ENCODE measurements at regions not wholly inside any gene's neighbourhood (a gene's known extent, or its start where the extent isn't known, plus 50 kb on each side); places are given as distances from the start of the nearest gene placed in this dataset.
"Not testable (repeated sequence)": the region's sequence is repeated elsewhere in the genome, so short reads cannot be mapped to it uniquely, and the experiment has no call there.

DNA sequence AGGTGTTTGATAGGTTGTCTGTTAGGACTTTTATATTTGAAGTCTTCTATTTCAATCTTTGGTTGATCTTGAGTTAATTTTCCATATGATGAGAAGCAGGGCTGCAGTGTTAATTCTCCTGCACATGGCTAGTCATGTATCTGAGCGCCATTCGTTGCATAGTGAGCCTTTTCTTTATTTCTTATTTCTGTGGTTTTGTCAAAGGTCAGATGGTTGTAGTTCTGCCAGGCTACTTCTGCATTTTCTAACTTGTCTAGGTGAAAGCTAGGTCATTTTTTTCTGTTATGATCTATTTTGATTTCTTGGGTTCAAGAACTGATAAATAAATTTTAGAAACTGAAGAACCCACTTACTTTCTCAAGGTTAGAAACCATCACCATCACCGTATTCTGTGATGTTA lies 56.7 kb downstream of the CCDC74A start:
- Mint-ChIP-seq H3K9me3 (no peaks in the 10 kb centered on the region), H3K27me3 (ENCODE audit: low read depth) (peaks cover 32% of the 10 kb centered on the region), H3K36me3 (ENCODE audit: insufficient read depth) (no peaks in the 10 kb centered on the region), H3K4me3 (no peak overlapping the region), H3K4me1 (ENCODE audit: low read depth) (no peaks in the 10 kb centered on the region)
- DNase-seq, result no peak
- no peak for ATAC-seq

DNA sequence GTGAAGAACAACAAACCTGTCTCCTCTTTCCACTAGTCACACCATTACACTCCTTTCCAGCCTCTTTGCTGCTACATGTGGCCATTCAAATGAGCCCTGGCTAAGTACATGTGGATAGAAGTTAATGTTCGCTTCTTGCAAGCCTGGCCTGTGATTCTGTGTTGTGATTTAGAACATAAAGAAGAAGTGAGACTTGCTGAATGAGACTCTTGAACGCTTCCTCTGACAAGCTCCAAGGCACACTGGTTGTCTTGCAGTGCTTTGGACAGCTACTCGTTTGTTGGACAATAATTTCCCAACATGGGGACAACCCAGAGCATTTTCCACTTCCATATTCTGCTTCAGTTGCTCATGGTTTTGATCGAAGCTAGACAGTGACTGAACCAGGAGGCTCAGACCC lies 57.3 kb downstream of the CCDC74A start:
- no peaks in the 10 kb centered on the region for H3K4me1 Mint-ChIP-seq (ENCODE audit: low read depth)
- H3K27me3 Mint-ChIP-seq (ENCODE audit: low read depth), result peaks cover 30% of the 10 kb centered on the region
- ATAC-seq (no peak), DNase-seq (no peak)
- no peaks in the 10 kb centered on the region for H3K36me3 Mint-ChIP-seq (ENCODE audit: insufficient read depth)
- H3K4me3 Mint-ChIP-seq, result no peak overlapping the region
- H3K9me3 Mint-ChIP-seq, result no peaks in the 10 kb centered on the region

DNA sequence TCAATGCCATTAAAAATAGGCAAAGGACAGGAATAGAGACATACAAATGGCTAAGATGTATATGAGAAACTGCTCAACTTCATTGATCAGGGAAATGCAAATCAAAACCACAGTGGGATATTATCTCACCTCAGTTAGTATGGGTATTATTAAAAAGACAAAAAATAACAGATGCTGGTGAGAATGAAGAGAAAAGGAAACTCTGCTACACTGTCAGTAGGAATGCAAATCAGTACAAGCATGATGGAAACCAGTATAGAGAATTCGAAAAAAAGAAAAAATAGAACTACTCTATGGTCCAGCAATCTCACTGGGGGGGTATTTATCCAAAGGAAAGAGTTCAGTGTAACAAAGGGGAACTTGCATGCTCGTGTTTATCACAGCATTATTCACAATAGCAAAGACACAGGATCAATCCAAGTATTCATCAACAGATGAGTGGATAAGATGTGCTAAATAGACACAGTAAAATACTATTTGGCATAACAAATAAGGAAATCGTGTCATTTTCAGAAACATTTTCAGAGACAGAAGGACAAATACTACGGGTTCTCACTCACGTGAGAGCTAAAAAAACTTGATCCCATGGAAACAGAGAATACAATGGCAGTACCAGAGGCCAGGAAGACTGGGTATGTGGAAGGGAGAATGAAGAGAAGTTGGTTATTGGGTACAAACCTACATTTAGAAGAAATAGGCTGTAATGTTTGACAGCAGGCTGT lies 60.6 kb downstream of the CCDC74A start:
- no peak for ATAC-seq
- no peak overlapping the region for H3K4me3 Mint-ChIP-seq
- no peaks in the 10 kb centered on the region for H3K9me3 Mint-ChIP-seq
- H3K4me1 Mint-ChIP-seq (ENCODE audit: low read depth), result no peaks in the 10 kb centered on the region
- H3K27me3 Mint-ChIP-seq (ENCODE audit: low read depth), result peaks cover 21% of the 10 kb centered on the region
- no peaks in the 10 kb centered on the region for H3K36me3 Mint-ChIP-seq (ENCODE audit: insufficient read depth)
- no peak for DNase-seq

GRCh38 chr2:131589126-131589525 lies 61.4 kb downstream of the CCDC74A start:
- not testable (repeated sequence) for H3K36me3 Mint-ChIP-seq (ENCODE audit: insufficient read depth); ATAC-seq; H3K4me1 Mint-ChIP-seq (ENCODE audit: low read depth)

DNA sequence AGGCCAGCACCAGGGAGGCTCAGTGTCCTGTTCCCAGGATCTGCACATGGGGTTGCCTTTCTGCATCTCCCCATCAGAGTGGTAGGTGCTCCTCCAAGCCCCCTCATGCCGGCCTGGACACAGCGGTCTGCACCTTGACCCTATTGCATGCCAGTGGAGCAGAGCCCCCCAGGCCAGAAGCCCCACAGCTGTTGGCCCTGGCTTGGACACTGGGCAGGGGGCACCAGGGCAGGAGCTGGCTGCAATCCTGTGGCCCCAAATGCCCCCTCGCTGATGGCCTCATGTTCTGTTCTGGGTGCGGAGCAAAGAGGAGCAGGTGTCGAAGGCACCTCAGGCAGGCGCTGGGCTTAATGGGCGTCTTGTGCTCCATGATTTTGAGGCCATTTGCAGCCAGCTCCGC lies 62.7 kb downstream of the CCDC74A start:
- ATAC-seq (no peak), DNase-seq (no peak)
- no peaks in the 10 kb centered on the region for H3K4me1 Mint-ChIP-seq (ENCODE audit: low read depth)
- peaks cover 13% of the 10 kb centered on the region for H3K27me3 Mint-ChIP-seq (ENCODE audit: low read depth)
- no peaks in the 10 kb centered on the region for H3K36me3 Mint-ChIP-seq (ENCODE audit: insufficient read depth)
- H3K9me3 Mint-ChIP-seq, result no peaks in the 10 kb centered on the region
- H3K4me3 Mint-ChIP-seq, result no peak overlapping the region

More at GRCh38 chr2:131589126-131589525, 61.4 kb downstream of the CCDC74A start:
- DNase-seq, H3K4me3 Mint-ChIP-seq, H3K9me3 Mint-ChIP-seq: not testable (repeated sequence)
- H3K27me3 Mint-ChIP-seq (ENCODE audit: low read depth), result peaks cover 12% of the 10 kb centered on the region

- Mint-ChIP-seq H3K4me3 (no peak overlapping the region), H3K27me3 (ENCODE audit: low read depth) (peaks cover 12% of the 10 kb centered on the region), H3K4me1 (ENCODE audit: low read depth) (no peaks in the 10 kb centered on the region), H3K36me3 (ENCODE audit: insufficient read depth) (no peaks in the 10 kb centered on the region), H3K9me3 (no peaks in the 10 kb centered on the region)
- ATAC-seq (no peak), DNase-seq (no peak)
Measured at GRCh38 chr2:131590896-131591295, 63.2 kb downstream of the CCDC74A start.

DNA sequence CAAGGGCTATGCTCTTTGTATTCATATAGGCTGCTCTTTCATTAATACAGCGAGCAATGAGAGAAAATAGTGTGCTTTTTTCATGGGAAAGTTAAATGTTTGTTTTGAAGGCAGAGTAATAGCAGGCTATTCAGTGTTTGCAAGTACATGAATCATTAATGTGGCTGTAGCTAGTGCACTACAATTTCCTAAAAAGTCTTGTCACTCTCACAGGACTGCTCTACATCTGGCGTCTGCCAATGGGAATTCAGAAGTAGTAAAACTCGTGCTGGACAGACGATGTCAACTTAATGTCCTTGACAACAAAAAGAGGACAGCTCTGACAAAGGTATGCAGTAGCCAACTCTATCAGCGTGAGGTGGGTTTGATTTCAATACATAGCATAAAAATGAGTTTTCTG lies 68.9 kb downstream of the CCDC74A start:
- H3K4me1 Mint-ChIP-seq (ENCODE audit: low read depth); ATAC-seq; DNase-seq; H3K36me3 Mint-ChIP-seq (ENCODE audit: insufficient read depth); H3K9me3 Mint-ChIP-seq; H3K4me3 Mint-ChIP-seq: not testable (repeated sequence)
- H3K27me3 Mint-ChIP-seq (ENCODE audit: low read depth), result peaks cover 14% of the 10 kb centered on the region

DNA sequence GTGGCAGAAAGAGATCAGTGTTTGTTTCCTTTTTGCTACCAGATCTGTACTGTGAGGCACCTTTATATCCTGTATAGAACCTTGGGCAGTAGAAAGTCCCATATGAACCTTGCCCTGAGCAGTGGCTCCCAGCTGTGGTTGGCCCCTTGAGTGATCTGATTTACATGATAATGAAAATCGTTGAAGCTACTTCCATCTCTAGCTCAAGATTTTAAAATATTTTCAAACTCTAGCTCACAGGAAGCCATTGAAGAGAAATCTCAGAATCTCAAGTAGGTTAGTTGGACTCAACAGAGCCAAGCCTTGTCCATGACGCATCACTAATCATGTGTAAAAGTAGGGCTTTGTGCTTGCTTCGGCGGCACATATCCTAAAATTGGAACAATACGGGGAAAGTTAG lies 74.8 kb downstream of the CCDC74A start:
- not testable (repeated sequence) for DNase-seq, ATAC-seq
- H3K27me3 Mint-ChIP-seq (ENCODE audit: low read depth), result peaks cover 20% of the 10 kb centered on the region

DNA sequence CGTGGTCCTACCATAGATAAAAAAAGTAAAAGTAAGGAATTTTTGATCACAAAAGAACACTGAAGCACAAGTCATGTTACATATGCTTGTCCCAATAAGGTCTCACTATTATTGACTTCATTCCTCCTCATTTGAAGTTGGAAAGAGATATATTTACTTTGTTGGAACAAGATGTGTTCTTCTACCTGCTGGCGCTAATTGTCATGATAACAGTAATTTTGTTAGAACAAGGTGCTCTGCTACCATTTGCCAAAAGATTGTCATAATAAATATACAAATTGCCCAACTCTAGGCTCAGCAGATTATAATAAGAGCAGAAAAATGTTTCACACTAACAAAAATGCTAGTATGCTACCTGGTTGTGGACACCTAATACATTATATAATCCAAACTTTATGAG lies 77.0 kb downstream of the CCDC74A start:
- H3K9me3 Mint-ChIP-seq; H3K36me3 Mint-ChIP-seq (ENCODE audit: insufficient read depth); DNase-seq; H3K4me1 Mint-ChIP-seq (ENCODE audit: low read depth); ATAC-seq; H3K4me3 Mint-ChIP-seq: not testable (repeated sequence)
- H3K27me3 Mint-ChIP-seq (ENCODE audit: low read depth), result peaks cover 24% of the 10 kb centered on the region

More for the DNA sequence above, 74.8 kb downstream of the CCDC74A start:
- H3K36me3 Mint-ChIP-seq (ENCODE audit: insufficient read depth); H3K4me1 Mint-ChIP-seq (ENCODE audit: low read depth); H3K4me3 Mint-ChIP-seq; H3K9me3 Mint-ChIP-seq: not testable (repeated sequence)

DNA sequence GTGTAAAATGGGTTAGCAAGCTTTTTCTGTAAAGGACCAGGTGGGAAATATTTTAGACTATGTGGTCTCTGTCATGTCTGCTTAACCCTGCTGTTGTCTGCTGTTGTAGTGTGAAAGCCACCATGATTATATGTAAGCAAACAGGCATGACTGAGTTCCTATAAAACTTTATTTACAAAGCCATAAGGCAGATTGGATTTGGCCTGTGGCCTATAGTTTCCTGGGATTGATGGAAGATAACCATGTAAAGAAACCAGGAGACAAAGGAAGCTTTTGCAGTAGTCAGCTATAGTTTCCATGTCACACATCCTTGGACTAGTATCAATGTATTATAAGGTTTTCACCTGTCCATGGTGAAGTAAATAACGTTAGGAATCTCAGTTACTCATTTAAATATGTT lies 78.7 kb downstream of the CCDC74A start:
- peaks cover 20% of the 10 kb centered on the region for H3K27me3 Mint-ChIP-seq (ENCODE audit: low read depth)
- not testable (repeated sequence) for H3K9me3 Mint-ChIP-seq; H3K4me1 Mint-ChIP-seq (ENCODE audit: low read depth); ATAC-seq; DNase-seq; H3K4me3 Mint-ChIP-seq; H3K36me3 Mint-ChIP-seq (ENCODE audit: insufficient read depth)

DNA sequence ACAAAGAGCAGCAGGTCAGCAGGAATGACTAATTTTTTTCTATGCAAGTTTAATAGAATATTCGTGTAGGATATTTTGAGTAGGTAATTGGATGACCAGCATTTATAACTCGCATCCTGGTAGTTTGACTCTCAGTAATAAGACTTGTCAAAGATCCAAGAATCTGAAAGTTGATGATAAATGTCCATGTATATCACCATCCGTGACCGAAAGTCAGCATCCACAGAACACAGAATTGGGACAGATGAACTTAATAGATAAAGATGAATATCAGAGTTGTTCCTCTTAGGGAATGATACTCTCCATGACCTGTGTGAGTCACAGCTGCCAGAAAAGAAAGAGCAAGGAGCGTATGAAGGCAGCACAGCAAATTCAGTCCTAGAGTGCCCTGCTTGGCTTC lies 79.4 kb downstream of the CCDC74A start:
- not testable (repeated sequence) for H3K4me3 Mint-ChIP-seq; DNase-seq; ATAC-seq; H3K36me3 Mint-ChIP-seq (ENCODE audit: insufficient read depth); H3K4me1 Mint-ChIP-seq (ENCODE audit: low read depth); H3K9me3 Mint-ChIP-seq
- peaks cover 18% of the 10 kb centered on the region for H3K27me3 Mint-ChIP-seq (ENCODE audit: low read depth)

DNA sequence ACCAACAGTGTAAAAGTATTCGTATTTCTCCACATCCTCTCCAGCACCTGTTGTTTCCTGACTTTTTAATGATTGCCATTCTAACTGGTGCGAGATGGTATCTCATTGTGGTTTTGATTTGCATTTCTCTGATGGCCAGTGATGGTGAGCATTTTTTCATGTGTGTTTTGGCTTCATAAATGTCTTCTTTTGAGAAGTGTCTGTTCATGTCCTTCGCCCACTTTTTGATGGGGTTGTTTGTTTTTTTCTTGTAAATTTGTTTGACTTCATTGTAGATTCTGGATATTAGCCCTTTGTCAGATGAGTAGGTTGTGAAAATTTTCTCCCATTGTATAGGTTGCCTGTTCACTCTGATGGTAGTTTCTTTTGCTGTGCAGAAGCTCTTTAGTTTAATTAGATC lies 86.9 kb downstream of the CCDC74A start:
- H3K4me3 Mint-ChIP-seq; DNase-seq; ATAC-seq; H3K9me3 Mint-ChIP-seq; H3K36me3 Mint-ChIP-seq (ENCODE audit: insufficient read depth); H3K4me1 Mint-ChIP-seq (ENCODE audit: low read depth): not testable (repeated sequence)
- H3K27me3 Mint-ChIP-seq (ENCODE audit: low read depth), result peaks cover 21% of the 10 kb centered on the region

- not testable (repeated sequence) for H3K9me3 Mint-ChIP-seq; H3K36me3 Mint-ChIP-seq (ENCODE audit: insufficient read depth); ATAC-seq; DNase-seq; H3K4me3 Mint-ChIP-seq; H3K4me1 Mint-ChIP-seq (ENCODE audit: low read depth)
- peaks cover 19% of the 10 kb centered on the region for H3K27me3 Mint-ChIP-seq (ENCODE audit: low read depth)
Measured at GRCh38 chr2:131618320-131618719, 90.6 kb downstream of the CCDC74A start.

DNA sequence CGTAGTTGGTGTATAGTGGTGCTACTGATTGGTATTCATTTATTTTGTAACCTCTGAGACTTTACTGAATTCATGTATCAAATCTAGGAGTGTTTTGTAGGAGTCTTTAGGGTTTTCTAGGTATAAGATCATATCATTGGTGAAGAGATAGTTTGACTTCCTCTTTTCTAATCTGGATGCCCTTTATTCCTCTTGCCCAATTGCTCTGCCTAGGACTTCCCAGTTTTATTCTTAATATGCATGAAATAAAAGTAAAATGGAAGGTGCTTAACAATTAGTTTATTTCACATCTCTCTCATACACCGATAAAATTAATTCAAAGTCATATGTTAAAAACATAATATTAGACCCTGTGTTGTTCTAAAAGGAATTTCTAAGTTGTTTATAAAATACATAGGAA lies 95.2 kb downstream of the CCDC74A start:
- H3K36me3 Mint-ChIP-seq (ENCODE audit: insufficient read depth); ATAC-seq; DNase-seq; H3K4me1 Mint-ChIP-seq (ENCODE audit: low read depth); H3K9me3 Mint-ChIP-seq; H3K4me3 Mint-ChIP-seq: not testable (repeated sequence)
- peaks cover 10% of the 10 kb centered on the region for H3K27me3 Mint-ChIP-seq (ENCODE audit: low read depth)

DNA sequence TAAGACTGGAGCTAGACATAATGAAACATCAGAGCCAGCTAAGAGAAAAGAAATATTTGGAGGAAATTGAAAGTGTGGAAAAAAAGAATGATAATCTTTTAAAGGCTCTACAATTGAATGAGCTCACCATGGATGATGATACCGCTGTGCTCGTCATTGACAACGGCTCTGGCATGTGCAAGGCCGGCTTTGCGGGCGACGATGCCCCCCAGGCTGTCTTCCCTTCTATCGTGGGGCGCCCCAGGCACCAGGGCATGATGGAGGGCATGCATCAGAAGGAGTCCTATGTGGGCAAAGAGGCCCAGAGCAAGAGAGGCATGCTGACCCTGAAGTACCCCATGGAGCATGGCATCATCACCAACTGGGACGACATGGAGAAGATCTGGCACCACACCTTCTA lies 98.3 kb downstream of the CCDC74A start:
- H3K9me3 Mint-ChIP-seq; H3K4me3 Mint-ChIP-seq; DNase-seq; ATAC-seq; H3K36me3 Mint-ChIP-seq (ENCODE audit: insufficient read depth); H3K27me3 Mint-ChIP-seq (ENCODE audit: low read depth); H3K4me1 Mint-ChIP-seq (ENCODE audit: low read depth): not testable (repeated sequence)
